HG02870 (cell line): ENCODE measurements at regions not wholly inside any gene's neighbourhood (a gene's known extent, or its start where the extent isn't known, plus 50 kb on each side); places are given as distances from the start of the nearest gene placed in this dataset.
"Not testable (repeated sequence)": the region's sequence is repeated elsewhere in the genome, so short reads cannot be mapped to it uniquely, and the experiment has no call there.

Source experiments
- ATAC-seq: cut with Tn5 transposase; IDR thresholded peaks from one replicate; pipeline ENCODE4 v1.9.1; 2021; ENCODE audit warnings: mild to moderate bottlenecking, moderate library complexity; ENCODE audit not compliant: unreplicated experiment

DNA sequence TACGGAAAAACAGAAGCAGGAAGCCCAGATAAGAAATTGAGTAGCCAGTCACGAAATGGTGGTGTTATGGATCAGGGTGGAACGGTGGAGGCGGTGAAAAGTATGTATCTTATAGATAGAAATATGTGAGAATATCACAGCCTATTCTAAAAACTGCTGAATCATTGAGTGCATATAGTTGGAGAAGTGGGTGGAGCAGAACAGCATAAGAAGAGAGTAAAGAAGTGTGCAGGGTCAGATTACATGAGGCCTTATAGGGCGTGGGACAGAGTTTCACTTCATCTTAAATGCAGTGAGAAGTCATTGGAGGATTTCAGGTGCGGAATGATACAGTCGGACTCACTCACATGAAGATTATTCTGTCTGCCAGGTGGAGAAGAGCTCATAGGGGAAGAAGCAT lies 293.1 kb downstream of the TRIML1 start:
- no peak for ATAC-seq

DNA sequence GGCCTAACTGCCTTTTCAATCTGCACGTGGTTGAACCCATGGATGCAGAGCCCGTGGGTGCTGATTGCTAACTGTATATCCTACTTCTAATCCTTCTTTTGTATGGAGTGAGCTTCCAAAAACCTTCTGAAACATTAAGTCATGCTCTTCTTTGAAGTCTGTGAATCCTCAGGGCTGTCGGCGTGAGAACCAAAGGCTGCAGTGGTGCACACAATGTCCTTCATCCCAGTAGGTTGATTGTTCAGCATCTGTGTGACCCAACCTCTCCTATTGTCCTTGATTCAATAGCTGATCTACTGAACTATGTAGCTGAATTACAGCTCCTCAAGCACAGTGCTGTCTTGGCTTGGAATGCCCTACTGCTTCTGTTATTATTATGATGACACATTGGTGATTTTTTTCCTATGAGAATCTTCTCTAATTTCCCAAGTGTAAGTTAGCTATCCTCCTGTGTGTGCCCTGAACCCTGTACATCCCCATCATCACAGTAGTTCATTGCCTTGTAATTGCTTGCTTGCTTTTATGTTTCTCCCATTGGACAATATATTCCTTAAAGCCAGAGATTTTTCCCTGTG lies 294.6 kb downstream of the TRIML1 start:
- no peak for ATAC-seq

DNA sequence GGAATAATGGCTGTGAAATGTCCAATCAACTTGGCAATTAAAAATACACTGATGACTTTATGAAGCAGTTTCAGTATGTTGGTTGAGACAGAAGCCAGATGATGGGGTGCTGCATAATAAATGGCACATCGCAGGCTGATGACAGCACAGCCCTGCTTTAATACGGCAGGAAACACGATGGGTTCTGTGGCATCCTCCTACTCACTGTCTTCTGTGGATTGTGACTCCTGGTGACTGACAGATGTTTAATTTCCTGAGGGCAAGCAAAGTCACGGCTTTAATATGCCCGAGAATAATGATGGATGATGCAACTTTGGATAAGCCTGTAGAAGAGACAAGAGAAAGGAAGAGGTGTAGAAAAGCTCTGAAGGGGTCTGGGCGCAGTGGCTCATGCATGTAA lies 295.4 kb downstream of the TRIML1 start:
- ATAC-seq = no peak

DNA sequence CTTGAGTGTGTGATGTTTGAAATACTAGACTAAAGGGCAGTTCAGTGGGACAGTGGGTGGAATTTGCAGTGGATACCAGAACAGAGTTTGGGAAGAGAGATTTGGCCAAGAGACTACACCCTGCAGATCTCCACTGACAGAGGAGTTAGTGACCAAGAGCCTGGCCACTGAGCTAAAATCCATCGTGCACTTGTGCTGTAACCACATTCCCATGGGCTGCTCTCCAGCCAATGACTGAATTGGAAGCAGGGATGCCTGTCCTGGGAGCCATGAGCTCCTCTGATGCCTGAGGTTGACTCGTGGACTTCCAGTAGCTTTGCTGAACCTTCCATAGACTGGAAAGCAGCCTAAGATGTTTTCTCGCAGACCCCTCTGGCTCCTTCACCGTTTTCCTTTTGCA lies 296.1 kb downstream of the TRIML1 start:
- no peak for ATAC-seq

DNA sequence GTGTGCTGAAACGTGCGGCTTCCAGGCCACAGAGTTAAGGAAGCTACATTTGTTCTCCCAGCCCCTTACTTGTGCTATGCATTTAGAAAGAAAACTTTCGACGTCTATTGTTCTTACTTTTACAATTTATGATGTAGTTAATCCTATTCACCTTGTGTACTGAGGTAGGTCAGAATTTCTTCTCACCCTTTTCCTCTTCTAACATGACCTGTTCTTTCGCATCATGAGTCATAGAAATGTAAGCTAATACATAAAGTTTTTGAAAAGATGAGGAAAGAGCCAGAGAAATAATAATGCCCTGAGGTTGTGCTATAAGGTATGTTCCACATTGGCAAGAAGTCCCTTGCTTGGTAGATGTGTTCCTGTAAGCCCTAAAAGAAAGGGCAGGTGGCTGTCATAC lies 298.3 kb downstream of the TRIML1 start:
- no peak for ATAC-seq

DNA sequence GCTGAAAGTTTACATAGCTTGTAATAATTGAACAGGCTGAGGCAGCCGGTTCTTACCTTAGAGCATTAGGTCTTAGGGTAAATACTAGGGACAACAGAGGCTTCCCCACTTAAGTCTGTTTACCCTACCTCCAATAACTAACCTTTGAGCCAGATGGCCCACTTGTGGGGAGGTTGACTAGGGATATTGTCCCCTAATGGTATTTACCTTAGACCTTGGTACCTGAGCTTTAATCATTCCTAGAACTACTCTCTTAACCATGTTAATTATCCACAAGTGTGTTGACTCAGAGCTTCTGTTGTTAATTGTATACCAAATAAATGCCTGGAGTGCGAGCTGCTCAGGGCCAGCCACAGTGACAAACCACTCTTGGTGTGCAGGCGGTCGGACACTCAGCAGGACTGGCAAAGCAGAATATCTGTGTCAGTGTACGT lies 299.2 kb downstream of the TRIML1 start:
- not testable (repeated sequence) for ATAC-seq

DNA sequence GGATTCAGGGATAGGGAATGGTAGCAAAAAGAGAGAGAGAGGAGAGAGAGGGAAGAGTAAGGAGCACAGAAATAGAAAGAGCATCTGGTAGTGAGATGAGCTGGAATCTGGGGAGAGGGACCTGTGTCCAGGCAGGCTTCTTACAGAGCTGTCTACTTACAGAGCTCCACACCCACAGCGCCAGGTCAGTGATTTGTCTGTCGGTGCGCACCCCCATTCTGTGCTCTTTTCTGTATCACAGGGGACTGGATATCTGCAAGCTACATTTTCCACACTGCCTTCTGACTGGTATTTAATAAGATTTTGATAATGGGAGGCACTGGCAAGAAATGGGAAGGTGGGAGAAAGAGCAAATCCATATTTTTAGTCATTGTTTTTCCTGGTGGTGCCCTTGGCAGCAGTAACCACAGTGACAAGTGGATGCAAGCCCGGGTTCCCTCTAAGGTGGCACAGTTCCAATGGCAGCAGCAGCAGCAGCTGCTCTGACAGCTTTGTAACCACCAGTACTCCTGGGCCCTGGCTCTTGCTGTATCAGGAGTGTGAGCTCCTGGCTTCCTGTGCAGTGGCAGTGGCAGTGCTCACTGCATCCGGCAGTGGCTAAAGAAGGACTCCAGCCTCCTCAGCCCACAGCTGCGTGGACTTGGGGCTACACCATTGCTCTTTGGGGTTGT lies 300.5 kb downstream of the TRIML1 start:
- no peak for ATAC-seq

DNA sequence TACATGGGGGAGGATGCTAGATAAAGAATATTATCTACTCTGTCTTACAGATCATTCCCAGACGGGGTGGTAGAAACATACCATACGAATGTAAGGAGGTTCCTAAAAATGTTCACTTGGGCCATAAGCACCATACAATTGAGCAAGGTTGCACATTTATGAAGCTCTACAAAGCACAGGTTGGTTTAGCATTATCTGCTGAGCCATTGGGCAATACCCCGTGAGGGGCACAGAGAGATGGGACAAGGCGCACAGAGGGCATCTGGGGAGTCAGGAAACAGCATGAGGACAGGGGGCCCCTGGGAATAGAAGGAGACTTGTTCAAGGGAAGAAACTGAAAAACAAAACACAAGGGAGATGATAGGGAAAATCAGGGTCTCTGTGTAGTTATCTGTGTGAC lies 305.3 kb downstream of the TRIML1 start:
- no peak for ATAC-seq

DNA sequence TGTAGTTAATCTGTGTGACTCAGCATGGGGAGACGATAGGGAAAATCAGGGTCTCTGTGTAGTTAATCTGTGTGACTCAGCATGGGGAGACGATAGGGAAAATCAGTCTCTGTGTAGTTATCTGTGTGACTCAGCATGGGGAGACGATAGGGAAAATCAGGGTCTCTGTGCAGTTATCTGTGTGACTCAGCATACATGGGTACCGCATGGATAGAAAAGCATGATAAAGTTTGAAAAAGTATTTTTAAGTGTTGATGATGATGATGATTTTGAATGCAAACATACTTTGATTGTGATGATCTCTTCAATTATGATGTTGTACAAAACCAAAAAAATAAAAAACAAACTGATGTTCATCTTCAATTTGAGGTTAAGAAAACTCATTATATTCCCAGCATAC lies 309.8 kb downstream of the TRIML1 start:
- not testable (repeated sequence) for ATAC-seq

DNA sequence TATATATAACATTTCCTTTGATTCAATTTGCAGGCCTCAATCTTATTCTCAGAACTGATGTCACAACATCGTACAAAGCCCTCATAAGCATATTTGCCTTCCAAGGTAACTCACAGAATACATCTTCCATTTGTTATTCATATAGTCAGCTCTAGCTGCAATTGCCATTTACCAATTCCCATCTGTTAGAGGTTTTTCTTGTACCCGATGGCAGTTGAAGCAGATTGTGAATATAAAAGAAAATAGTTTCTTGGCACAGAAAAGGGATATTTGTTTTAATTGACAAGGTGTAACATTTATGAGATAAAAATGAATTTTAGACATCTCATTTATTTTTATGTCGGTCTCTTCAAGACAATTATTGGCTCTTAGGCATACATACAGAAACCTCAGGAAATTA lies 311.3 kb downstream of the TRIML1 start:
- no peak for ATAC-seq

DNA sequence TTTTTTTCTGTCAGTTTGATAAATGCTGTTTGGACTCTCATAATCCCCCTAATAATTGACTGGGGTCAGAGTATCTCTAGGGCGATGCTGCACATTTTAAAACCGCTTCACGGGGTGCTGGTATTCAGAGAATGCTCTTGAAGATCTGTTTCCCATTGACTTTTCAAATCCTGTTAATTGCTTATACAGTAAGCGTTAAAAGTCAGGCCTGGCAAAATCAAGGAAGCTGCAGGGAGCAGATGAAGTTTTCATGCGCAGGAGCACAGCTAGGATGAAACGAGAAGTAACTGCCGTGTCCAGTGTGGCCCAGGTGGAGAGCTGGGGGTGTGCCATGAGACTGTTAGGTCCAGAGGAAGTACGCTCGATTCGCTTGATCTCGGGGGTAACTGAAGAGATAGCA lies 312.9 kb downstream of the TRIML1 start:
- no peak for ATAC-seq

DNA sequence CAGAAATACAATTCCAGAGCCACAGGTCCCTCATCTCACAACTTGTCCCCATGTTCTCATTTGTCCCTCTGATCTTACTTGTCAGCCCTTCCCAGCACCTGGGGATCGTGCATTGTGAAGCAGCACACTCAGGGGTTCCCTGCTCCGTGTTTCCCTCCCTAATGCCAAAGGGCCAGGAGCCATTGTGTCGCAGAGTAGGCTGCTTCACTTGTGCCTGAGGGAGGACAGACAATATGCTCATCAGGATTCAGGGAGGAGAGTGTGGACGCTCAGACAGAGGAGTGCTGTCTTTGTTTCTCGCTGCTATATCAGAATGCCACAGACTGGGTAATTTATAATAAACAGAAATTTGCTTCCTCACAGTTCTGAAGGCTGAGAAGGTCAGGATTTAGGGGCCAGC lies 315.3 kb downstream of the TRIML1 start:
- ATAC-seq = no peak

DNA sequence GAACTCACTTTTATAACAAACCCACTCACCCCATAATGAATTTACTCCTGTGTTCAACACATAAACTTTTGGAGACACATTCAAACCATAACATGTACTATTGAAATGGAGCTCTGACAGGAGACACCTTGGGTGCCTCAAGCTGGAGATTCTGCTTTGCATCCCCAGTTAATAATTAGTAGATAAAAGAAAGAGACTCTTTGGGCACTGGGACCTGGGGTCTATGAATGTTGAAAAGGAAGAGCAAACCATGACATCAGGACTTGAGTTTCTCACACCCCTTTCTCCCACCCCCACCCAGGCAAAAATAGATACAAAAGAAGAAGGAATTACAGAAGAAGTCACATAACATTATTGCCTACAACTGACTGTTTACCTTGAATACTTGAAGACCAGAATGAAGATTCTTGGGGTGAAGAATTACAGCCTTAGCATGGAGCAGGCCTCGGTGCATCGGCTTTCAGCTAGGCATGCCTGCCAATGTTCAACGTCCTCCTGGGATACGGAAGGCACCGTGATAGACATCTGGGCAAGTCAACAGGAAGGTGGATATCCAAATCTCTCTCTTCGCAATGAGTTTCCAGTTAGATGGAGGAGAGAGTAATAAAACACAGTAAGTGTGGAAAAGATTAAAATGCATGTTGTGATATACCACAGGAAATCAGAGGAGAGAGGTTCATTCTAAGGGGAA lies 316.0 kb downstream of the TRIML1 start:
- no peak for ATAC-seq

DNA sequence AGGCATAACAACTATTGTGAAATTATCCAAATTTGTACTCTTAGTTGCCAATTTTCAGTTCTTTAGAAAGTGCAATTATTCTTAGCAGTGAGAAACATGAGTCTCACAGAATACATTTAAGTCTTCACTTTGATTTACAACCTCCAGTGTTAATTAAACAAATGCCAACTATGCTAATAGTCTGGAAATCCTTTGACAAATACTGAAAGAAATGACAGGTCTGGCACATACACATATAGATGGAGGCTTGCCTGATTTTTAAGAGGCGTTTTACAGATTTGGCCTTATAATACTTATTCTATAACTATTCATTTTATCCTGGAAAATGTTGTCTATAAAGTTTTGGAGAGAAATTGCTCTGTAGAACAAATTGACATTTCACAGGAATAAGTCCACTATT lies 320.1 kb downstream of the TRIML1 start:
- ATAC-seq = no peak

DNA sequence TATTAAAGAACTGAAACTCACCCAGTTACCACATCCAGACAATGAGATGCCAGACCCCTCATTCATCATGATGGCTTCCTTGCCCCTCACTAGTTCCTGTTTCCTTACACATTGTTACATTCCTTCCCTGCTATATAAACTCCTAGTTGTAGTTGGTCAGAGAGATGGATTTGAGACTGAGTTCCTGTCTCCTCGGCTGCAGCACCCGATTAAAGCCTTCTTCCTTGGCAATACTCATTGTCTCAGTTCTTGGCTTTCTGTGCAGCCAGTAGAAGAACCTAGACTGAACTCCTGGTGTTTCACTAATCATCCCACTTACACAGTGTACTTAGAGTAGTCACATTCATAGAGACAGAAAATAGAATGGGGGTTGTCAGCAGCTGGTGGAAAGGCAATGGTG lies 324.7 kb downstream of the TRIML1 start:
- ATAC-seq = no peak

DNA sequence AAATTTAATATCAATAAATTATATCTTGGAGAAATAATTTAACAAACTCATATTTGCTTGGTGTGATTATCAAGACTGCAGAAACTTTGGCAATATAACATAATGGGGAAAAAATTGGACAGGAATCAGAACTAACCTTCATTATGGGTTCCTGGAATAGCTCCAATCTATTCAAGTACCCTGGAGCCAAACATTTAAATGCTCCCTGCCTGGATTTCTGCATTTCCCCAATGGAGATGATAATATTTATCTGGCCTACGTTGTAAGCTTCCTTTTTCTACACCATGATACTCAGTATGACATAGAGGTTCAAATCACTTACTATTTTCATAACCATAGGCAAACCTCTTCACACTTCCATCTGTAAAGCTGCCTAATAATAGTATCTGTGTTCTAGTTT lies 326.8 kb downstream of the TRIML1 start:
- no peak for ATAC-seq

DNA sequence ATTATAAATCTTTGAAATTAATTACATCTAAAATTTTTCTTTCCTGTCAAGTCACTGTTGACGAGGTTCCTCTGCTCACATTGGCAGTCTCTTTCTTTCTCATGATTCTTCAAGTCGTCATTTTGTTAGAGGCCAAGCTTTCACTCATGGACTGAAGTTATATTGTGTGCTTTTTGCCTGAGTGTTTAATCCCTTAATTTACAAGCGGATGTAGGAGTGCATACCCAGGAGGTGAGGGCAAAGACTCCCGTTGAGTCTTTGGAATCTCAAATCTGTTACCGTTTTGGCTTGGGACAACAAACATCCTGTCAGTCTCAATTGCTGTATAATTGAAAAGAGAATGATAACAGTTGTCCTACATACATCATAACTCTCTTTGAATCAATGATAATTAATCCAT lies 345.0 kb downstream of the TRIML1 start:
- no peak for ATAC-seq

DNA sequence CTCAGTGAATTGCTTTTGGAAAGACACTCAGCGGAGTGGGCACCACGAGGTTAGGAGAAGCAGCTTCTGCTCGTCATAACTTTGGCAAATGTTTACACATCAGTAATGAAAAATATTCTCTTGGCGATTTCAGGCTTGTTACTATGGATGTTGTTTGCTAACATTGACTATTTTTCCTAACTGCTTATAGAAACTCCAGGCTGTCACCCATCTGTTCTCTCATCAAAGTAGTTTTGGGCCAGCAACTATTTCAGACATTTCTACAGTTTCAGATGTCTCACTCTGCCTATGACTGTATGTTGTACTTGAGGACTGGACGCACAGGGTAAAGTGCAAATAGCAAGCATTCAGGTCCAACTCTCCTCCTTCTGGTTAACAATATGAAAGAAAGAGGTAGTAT lies 346.7 kb downstream of the TRIML1 start:
- ATAC-seq = no peak

DNA sequence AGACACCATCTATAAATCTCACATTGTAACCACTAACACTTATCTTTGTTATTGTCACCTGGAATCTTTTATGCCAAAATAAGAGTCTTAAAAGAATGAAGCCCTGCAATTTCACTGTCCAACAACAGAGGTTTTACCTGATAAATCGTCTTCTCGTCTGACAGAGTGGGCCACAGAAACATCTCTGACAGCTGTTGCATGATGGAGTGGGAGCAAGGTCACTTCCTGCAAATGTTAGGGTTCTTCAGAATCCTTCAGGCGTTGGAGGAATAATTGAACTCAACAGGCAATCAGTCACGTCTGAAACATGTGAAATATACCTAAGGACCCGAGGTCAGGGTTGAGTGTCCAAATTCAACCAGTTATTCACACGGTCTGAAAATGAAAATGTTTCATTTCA lies 353.6 kb downstream of the TRIML1 start:
- ATAC-seq = no peak

DNA sequence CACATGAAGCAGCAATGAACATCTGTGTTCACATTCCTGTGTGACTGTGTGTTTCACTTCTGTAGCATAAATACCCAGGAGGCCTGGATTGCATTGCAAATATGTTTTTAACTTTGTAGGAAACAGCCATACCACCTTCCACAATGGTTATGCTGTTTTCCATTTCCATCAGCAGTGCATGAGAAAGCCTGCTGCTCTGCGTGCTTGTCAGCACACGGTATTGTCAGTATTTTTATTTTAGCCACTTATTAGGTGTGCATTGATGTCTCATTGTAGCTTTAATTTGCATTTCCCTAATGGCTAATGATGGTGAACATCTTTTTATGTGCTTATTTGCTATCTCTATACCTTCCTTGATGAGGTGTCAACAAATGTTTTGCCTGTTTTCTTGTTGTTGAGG lies 355.9 kb downstream of the TRIML1 start:
- ATAC-seq = no peak

DNA sequence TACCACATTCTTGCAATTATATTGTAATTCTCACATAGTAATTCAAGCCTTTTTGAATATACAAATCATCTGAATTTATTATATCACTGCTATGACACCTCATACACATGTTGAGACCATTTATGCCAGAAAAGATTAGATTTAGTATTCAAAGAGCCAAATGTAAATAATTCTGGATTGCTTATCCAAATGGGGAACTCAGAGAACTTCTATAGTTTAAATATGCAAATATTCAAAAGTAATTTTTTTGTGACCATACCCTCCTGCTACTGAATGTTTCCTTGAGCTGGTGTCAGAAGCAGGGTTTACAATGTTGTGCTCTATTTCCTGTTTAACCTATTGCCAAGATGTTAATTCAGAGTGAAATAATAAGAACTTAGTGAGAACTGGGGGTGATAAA lies 372.2 kb downstream of the TRIML1 start:
- ATAC-seq = no peak

DNA sequence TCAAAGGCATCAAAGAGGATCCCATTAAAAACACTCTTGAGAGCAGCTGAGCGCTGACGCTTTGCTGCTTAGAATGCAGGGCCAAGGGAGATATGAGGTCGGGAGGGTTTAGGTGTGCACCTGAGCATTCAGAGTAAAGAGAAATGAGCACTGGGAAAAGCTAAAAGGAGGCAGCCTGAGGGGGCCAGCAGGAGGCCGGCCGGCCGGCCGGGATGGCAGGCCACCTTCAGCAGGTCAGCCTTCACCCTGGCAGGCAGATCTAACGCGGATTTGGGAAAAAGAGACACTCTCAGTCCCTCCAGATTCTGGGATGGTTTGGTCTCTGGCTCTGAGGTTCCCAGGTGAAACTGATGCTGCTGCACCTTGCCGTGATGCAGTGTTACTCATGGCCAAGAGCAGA lies 393.5 kb downstream of the TRIML1 start:
- no peak for ATAC-seq

DNA sequence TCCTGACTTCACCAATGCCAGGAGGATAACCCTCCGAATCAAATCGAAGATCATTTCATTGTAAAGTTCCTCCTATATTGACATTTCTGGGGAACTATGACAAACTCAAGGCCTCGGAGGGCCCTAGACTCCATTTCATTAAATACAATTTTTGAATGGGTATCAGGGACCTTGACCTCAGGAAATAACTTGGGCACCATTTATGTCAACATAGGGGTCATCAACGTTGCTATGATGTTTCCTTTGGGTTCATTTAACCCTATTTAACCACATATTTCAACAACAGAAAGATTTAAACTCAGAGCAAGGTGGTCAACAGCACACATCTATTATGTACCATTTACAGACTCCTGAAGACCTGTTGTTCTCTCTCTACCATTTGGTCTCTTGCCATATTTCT lies 395.1 kb downstream of the TRIML1 start:
- ATAC-seq = no peak
